Hypothalamus (tissue), 51 donors: ENCODE measurements at regions not wholly inside any gene's neighbourhood (a gene's known extent, or its start where the extent isn't known, plus 50 kb on each side); places are given as distances from the start of the nearest gene placed in this dataset.
"Not testable (repeated sequence)": the region's sequence is repeated elsewhere in the genome, so short reads cannot be mapped to it uniquely, and the experiment has no call there.

Experiments
- DNase-seq, 51 donors: peaks; one replicate each; lab custom pipeline; 2025; lab: John Stamatoyannopoulos, UW

GRCh38 chr6:14216946-14217684, 99.5 kb downstream of the CD83 start:
- no peak for DNase-seq

- DNase-seq = no peak
Measured at GRCh38 chr6:14217728-14218518, 100.4 kb downstream of the CD83 start.

DNA sequence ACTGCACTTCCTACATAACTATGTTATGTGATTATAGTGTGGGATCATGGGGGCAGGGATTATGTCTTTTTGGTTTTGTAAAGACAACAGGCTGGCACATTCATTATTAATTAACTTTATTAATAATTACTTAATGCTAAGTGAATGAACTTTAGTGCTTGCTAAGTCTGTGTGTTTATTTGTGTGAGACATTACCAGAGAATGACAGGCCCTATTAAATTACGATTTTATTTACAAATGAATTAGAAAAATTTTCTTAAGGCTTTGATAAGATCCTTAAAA, 100.9 kb downstream of the CD83 start:
- DNase-seq = no peak

- DNase-seq = no peak
Measured at GRCh38 chr6:14221564-14222279, 104.2 kb downstream of the CD83 start.

DNA sequence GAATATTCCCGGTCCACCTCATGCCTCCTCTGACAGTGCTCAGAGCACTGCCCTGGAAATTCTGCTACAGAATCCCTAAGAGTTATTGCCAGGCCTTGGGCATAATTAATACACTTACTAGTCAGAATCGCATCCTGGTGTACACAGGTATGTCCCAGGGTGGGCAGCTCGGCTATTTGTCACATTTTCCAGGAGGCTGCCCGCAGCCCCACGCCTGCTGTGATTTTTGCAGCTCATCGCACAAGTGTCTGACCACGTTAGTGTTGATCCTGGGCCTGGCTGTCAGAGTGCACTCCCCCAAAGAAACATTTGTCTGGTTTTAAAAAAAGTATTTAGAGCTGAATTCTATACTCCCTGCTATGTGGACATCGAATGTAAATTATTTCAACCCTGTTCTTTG, 105.4 kb downstream of the CD83 start:
- DNase-seq = no peak

- DNase-seq = no peak
Measured at GRCh38 chr6:14224359-14225103, 107.0 kb downstream of the CD83 start.

DNA sequence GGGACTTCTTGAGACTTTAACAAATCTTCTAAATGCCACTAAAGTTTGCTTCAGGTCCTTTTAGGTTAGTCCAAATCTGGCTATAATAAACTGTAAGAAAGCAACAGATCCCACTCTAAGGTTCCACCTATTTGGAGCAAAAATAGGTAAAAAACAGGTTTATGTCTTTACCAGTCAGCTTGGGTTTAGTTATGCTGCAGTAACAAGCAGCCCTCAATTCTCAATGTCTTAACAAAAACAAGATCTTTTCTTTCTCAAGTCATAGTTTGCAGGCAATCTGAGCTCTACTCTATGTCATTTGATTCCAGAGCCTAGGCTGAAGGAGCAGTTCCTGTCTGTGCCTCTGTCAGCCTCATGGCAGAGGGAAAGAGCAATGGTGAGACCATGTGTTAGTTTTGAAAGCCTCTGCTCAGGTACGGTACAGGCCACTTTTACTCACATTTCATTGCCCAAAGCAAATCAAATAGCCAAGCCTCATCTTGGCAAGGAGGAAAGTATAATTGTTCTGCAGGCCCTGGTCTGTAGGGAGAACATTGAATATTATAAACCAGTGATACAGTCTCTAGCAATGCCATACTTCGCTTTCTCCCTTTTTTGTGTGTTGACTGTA, 108.6 kb downstream of the CD83 start:
- DNase-seq = no peak

DNA sequence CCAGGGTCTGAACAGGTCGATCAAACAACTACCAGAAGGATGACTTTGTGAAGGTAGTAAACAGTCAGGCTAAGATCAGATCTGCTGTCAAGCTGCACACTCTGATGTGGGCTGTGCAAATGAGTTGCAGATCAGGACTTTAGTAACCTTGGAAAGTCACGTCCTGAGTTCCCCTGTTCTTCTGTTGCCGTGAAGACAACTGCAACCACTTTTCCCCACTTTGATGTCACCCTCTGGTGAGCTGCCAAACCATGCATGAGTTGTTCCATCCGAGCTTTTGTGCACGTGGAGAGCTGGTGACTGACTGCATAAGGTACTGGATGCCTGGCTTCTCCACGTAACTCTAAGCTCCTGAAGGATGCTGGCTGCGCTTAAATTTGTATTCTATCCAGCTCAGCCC, 111.0 kb downstream of the CD83 start:
- no peak for DNase-seq

- DNase-seq = peak in 1 of 51 donors; percentile 3
Measured at GRCh38 chr6:14231071-14231483, 113.5 kb downstream of the CD83 start.

- no peak for DNase-seq
Measured at GRCh38 chr6:14231501-14232280, 114.1 kb downstream of the CD83 start.

GRCh38 chr6:14232889-14233288, 115.3 kb downstream of the CD83 start:
- no peak for DNase-seq

DNA sequence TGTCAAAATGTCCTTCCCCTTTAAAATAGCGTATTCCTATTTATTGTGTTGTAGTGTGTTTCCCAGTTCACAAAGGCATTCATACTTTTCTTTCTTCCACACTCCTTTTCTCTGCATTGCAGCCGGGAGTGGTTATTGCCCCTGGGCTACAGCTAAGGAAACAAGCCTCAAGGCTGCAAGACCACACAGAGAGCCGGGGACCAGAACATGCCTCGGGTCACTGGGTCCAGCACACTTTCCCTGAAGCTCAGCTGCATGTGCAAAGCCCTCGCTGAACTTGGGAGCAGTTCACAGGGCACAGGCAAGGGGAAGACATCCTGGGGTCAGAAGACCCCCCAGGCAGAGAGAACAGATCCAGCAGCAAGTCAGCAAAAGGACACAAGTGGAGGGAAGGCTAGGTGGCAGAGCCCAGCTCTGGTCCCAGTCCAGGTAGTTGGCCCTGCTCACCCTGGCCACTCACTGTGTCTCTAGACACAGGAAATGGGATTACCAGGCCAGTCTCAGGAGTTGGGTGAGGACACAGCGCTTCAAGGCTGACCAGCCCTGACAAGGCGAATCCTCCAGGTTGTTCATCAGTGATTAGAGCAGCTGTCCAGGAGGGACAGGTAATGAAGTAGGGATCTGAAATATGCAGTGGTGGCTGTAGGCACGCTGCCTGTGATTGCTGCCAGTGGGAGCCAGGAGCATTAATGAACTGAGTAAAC, 118.2 kb downstream of the CD83 start:
- no peak for DNase-seq

DNA sequence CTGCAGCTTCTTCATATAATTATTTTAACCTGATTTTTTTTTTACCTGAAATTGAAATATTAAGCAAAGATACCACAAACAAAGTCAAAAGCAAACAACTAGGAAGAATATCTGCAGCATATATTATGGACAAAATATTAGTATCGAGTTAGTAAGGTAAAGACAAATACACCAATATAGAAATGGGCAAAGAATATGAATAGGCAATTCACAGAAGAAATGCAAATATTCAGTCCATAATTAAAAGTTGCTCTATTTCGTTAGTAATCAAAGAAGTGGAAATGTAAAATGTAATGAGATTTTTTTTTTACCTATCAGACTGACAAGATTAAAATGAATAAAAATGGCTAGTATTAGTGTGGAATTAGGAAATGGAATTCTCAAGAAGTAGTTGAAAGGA, 121.5 kb downstream of the CD83 start:
- no peak for DNase-seq

DNA sequence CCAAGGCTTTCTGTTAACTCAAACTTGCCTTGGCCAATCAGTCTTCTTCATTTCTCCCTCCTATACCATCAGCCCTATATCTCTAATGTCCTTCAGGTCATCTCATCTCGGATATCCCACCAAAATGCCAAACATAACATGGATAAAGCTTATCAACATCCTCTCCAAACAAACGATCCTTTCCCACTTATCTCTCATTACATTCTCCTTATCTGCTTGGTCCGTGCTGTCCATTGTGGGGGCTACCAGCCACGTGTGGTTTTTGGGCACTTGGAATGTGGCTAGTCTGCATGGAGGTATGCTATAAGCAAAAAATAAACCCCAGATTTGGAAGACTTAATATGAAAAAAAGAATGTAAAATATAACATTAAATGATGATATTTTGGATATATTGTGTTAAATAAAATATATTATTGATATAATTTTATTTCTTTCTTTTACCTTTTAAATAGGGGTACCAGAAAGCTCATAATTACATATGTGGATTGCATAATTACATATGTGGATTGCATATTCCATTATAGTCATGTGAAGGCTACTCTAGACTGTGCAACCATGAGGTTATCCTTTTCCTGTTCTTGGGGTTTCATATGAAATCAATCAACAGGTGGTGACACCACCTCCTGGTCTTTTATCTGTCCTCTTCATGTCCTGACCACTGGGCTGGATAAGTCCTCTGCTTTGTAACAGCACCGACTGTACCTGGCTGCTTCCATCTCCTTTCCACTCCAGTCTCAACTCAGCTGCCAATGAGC, 123.0 kb downstream of the CD83 start:
- no peak for DNase-seq

GRCh38 chr6:14241255-14242070, 123.9 kb downstream of the CD83 start:
- DNase-seq = no peak

DNA sequence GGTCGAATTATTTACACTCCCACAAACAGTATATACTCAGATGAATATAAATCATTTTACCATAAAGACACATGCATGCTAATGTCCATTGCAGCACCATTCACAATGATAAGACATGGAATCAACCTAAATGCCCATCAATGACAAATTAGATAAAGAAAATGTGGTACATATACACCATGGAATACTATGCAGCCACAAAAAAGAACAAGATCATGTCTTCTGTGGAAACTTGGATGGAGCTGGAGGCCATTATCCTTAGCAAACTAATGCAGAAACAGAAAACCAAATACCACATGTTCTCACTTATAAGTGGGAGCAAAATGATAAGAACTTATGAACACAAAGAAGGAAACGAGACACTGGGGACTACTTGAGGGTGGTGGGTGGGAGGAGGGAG, 125.3 kb downstream of the CD83 start:
- not testable (repeated sequence) for DNase-seq

- DNase-seq = no peak
Measured at GRCh38 chr6:14243597-14243996, 126.0 kb downstream of the CD83 start.

DNA sequence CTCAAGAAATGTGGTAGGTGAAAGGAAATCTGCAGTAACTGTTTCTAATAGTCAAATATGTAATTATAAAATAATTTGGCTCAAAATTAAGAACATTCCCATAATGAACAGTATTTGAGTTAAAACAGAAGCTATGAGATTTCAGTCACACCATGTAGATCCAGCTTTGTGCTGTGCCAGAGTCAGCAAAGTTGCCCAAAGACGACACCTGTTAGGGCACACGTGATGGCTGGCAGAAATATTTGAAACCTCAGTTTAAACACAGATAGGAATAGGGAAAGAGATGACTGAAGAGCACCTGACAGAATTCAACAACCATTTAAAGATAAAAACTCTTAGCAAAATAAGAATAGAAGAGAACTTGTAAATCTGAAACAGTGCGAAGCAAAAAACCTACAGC, 129.3 kb downstream of the CD83 start:
- DNase-seq = no peak
